ENCODE measurements at regions not wholly inside any gene's neighbourhood (a gene's known extent, or its start where the extent isn't known, plus 50 kb on each side); places are given as distances from the start of the nearest gene placed in this dataset.

- no peak for TF ChIP-seq CTCF (conservative IDR thresholded peaks at IDR 0.05; ENCODE audit: low read depth, low read length)
- TF ChIP-seq EZH2 (IDR thresholded peaks at IDR 0.05; ENCODE audit: borderline replicate concordance, low read depth, low read length, poor library complexity, severe bottlenecking) = no peak
Observed at GRCh38 chr7:13050703-13051102, 363.3 kb downstream of the ARL4A start.
